ENCODE measurements at regions not wholly inside any gene's neighbourhood (a gene's known extent, or its start where the extent isn't known, plus 50 kb on each side); places are given as distances from the start of the nearest gene placed in this dataset.
"Not testable (repeated sequence)": the region's sequence is repeated elsewhere in the genome, so short reads cannot be mapped to it uniquely, and the experiment has no call there.

- Histone ChIP-seq H3K27me3 (ENCODE audit: insufficient read depth, low read length) (no peaks in the 10 kb centered on the region), H2AFZ (ENCODE audit: low read length, unreplicated experiment) (no peak overlapping the region), H3K79me2 (ENCODE audit: control insufficient read depth, insufficient read depth, low read length, unreplicated experiment) (no peaks in the 10 kb centered on the region), H3K4me1 (ENCODE audit: control insufficient read depth, insufficient read depth, low read length, unreplicated experiment) (no peaks in the 10 kb centered on the region), H3K4me3 (ENCODE audit: low read depth, low read length) (no peak overlapping the region), H3K36me3 (ENCODE audit: insufficient read depth, low read length) (no peaks in the 10 kb centered on the region), H3K27ac (ENCODE audit: low read depth, low read length) (no peak overlapping the region)
Measured at GRCh38 chr5:85646641-85647040, 971.1 kb upstream of the COX7C start.

GRCh38 chr5:85647349-85648127, 970.2 kb upstream of the COX7C start:
- Histone ChIP-seq H3K36me3 (ENCODE audit: insufficient read depth, low read length) (no peaks in the 10 kb centered on the region), H3K79me2 (ENCODE audit: control insufficient read depth, insufficient read depth, low read length, unreplicated experiment) (no peaks in the 10 kb centered on the region), H3K27me3 (ENCODE audit: insufficient read depth, low read length) (no peaks in the 10 kb centered on the region), H3K4me1 (ENCODE audit: control insufficient read depth, insufficient read depth, low read length, unreplicated experiment) (no peaks in the 10 kb centered on the region), H3K27ac (ENCODE audit: low read depth, low read length) (no peak overlapping the region), H2AFZ (ENCODE audit: low read length, unreplicated experiment) (no peak overlapping the region), H3K4me3 (ENCODE audit: low read depth, low read length) (no peak overlapping the region)

GRCh38 chr5:85648495-85648894, 969.2 kb upstream of the COX7C start:
- H3K79me2 ChIP-seq (ENCODE audit: control insufficient read depth, insufficient read depth, low read length, unreplicated experiment): no peaks in the 10 kb centered on the region
- H3K27me3 ChIP-seq (ENCODE audit: insufficient read depth, low read length): no peaks in the 10 kb centered on the region
- H3K36me3 ChIP-seq (ENCODE audit: insufficient read depth, low read length): no peaks in the 10 kb centered on the region
- no peak overlapping the region for H2AFZ ChIP-seq (ENCODE audit: low read length, unreplicated experiment)
- no peaks in the 10 kb centered on the region for H3K4me1 ChIP-seq (ENCODE audit: control insufficient read depth, insufficient read depth, low read length, unreplicated experiment)
- H3K27ac ChIP-seq (ENCODE audit: low read depth, low read length): no peak overlapping the region
- H3K4me3 ChIP-seq (ENCODE audit: low read depth, low read length): no peak overlapping the region

- no peaks in the 10 kb centered on the region for H3K27me3 ChIP-seq (ENCODE audit: insufficient read depth, low read length)
- no peaks in the 10 kb centered on the region for H3K4me1 ChIP-seq (ENCODE audit: control insufficient read depth, insufficient read depth, low read length, unreplicated experiment)
- no peak overlapping the region for H3K4me3 ChIP-seq (ENCODE audit: low read depth, low read length)
- H3K27ac ChIP-seq (ENCODE audit: low read depth, low read length): no peak overlapping the region
- no peaks in the 10 kb centered on the region for H3K36me3 ChIP-seq (ENCODE audit: insufficient read depth, low read length)
- H2AFZ ChIP-seq (ENCODE audit: low read length, unreplicated experiment): no peak overlapping the region
- no peaks in the 10 kb centered on the region for H3K79me2 ChIP-seq (ENCODE audit: control insufficient read depth, insufficient read depth, low read length, unreplicated experiment)
Measured at GRCh38 chr5:85651731-85652130, 966.0 kb upstream of the COX7C start.

GRCh38 chr5:85654144-85654543, 963.6 kb upstream of the COX7C start:
- H3K27me3 ChIP-seq (ENCODE audit: insufficient read depth, low read length); H2AFZ ChIP-seq (ENCODE audit: low read length, unreplicated experiment); H3K79me2 ChIP-seq (ENCODE audit: control insufficient read depth, insufficient read depth, low read length, unreplicated experiment); H3K27ac ChIP-seq (ENCODE audit: low read depth, low read length); H3K36me3 ChIP-seq (ENCODE audit: insufficient read depth, low read length); H3K4me1 ChIP-seq (ENCODE audit: control insufficient read depth, insufficient read depth, low read length, unreplicated experiment); H3K4me3 ChIP-seq (ENCODE audit: low read depth, low read length): not testable (repeated sequence)

- Histone ChIP-seq H3K27me3 (ENCODE audit: insufficient read depth, low read length) (no peaks in the 10 kb centered on the region), H3K4me3 (ENCODE audit: low read depth, low read length) (no peak overlapping the region), H2AFZ (ENCODE audit: low read length, unreplicated experiment) (no peak overlapping the region), H3K36me3 (ENCODE audit: insufficient read depth, low read length) (no peaks in the 10 kb centered on the region), H3K27ac (ENCODE audit: low read depth, low read length) (no peak overlapping the region), H3K4me1 (ENCODE audit: control insufficient read depth, insufficient read depth, low read length, unreplicated experiment) (no peaks in the 10 kb centered on the region), H3K79me2 (ENCODE audit: control insufficient read depth, insufficient read depth, low read length, unreplicated experiment) (no peaks in the 10 kb centered on the region)
Measured at GRCh38 chr5:85656050-85656449, 961.7 kb upstream of the COX7C start.

GRCh38 chr5:85657328-85657727, 960.4 kb upstream of the COX7C start:
- H3K36me3 ChIP-seq (ENCODE audit: insufficient read depth, low read length); H2AFZ ChIP-seq (ENCODE audit: low read length, unreplicated experiment); H3K27ac ChIP-seq (ENCODE audit: low read depth, low read length); H3K4me3 ChIP-seq (ENCODE audit: low read depth, low read length); H3K27me3 ChIP-seq (ENCODE audit: insufficient read depth, low read length); H3K79me2 ChIP-seq (ENCODE audit: control insufficient read depth, insufficient read depth, low read length, unreplicated experiment); H3K4me1 ChIP-seq (ENCODE audit: control insufficient read depth, insufficient read depth, low read length, unreplicated experiment): not testable (repeated sequence)

- not testable (repeated sequence) for H3K4me1 ChIP-seq (ENCODE audit: control insufficient read depth, insufficient read depth, low read length, unreplicated experiment); H3K4me3 ChIP-seq (ENCODE audit: low read depth, low read length); H2AFZ ChIP-seq (ENCODE audit: low read length, unreplicated experiment); H3K27me3 ChIP-seq (ENCODE audit: insufficient read depth, low read length); H3K27ac ChIP-seq (ENCODE audit: low read depth, low read length); H3K79me2 ChIP-seq (ENCODE audit: control insufficient read depth, insufficient read depth, low read length, unreplicated experiment); H3K36me3 ChIP-seq (ENCODE audit: insufficient read depth, low read length)
Measured at GRCh38 chr5:85662969-85663707, 954.6 kb upstream of the COX7C start.

GRCh38 chr5:85663708-85664031, 954.1 kb upstream of the COX7C start:
- Histone ChIP-seq H3K79me2 (ENCODE audit: control insufficient read depth, insufficient read depth, low read length, unreplicated experiment) (no peaks in the 10 kb centered on the region), H3K27ac (ENCODE audit: low read depth, low read length) (no peak overlapping the region), H3K4me1 (ENCODE audit: control insufficient read depth, insufficient read depth, low read length, unreplicated experiment) (no peaks in the 10 kb centered on the region), H3K27me3 (ENCODE audit: insufficient read depth, low read length) (no peaks in the 10 kb centered on the region), H3K36me3 (ENCODE audit: insufficient read depth, low read length) (no peaks in the 10 kb centered on the region), H3K4me3 (ENCODE audit: low read depth, low read length) (no peak overlapping the region), H2AFZ (ENCODE audit: low read length, unreplicated experiment) (no peak overlapping the region)

- H3K36me3 ChIP-seq (ENCODE audit: insufficient read depth, low read length): no peaks in the 10 kb centered on the region
- no peaks in the 10 kb centered on the region for H3K27me3 ChIP-seq (ENCODE audit: insufficient read depth, low read length)
- H3K4me1 ChIP-seq (ENCODE audit: control insufficient read depth, insufficient read depth, low read length, unreplicated experiment): no peaks in the 10 kb centered on the region
- H3K27ac ChIP-seq (ENCODE audit: low read depth, low read length): no peak overlapping the region
- H3K4me3 ChIP-seq (ENCODE audit: low read depth, low read length): no peak overlapping the region
- no peaks in the 10 kb centered on the region for H3K79me2 ChIP-seq (ENCODE audit: control insufficient read depth, insufficient read depth, low read length, unreplicated experiment)
- H2AFZ ChIP-seq (ENCODE audit: low read length, unreplicated experiment): no peak overlapping the region
Measured at GRCh38 chr5:85670417-85670816, 947.3 kb upstream of the COX7C start.
